ENCODE measurements at regions not wholly inside any gene's neighbourhood (a gene's known extent, or its start where the extent isn't known, plus 50 kb on each side); places are given as distances from the start of the nearest gene placed in this dataset.
A peak's percentile ranks its signal among the peaks of the same experiment; 100 is the strongest.

DNA sequence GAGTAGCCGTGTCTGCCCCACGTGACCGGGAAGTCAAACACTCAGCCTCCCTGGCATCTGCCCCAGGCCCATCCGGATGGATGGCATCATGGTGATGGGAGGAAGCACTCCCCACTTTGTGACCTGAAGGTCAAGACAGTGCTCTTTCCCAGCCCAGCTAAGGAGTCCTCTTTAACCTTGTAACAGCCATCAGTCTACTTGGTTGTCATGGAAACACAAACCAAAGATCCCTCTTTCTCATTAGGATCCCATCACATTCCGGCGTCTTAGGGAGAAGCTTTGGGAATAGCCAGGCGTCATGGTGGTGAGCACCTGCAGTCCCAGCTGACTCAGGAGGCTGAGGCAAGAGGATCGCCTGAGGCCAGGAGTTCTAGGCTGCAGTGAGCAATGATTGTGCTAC lies 90.9 kb upstream of the FOXC1 start:
- no peak overlapping the region for H3K27ac Mint-ChIP-seq (ENCODE audit: unreplicated experiment)
- no peaks in the 10 kb centered on the region for H3K9me3 Mint-ChIP-seq (ENCODE audit: unreplicated experiment)

DNA sequence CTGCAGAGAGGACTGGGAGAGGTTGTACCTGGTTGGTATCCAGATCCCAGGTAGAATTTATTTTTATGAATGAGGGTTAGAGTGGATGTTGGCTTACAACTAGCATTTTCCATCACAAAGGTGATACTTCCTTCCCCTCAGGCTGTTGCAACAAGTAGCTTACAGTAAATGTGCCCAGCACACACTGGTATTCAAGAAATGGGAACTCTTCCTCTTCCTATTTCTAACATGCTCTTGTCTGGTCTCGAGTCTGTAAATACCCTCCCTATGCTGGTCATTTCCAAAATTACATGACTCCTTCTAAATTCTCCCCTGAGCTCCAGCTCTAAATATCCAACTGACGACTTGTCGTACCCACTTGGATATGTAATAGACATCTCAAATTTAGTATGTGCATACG lies 90.1 kb upstream of the FOXC1 start:
- H3K27me3 Mint-ChIP-seq (ENCODE audit: unreplicated experiment), result peaks cover 4% of the 10 kb centered on the region
- no peaks in the 10 kb centered on the region for H3K4me1 Mint-ChIP-seq (ENCODE audit: unreplicated experiment)
- H3K9me3 Mint-ChIP-seq (ENCODE audit: unreplicated experiment), result no peaks in the 10 kb centered on the region
- no peak for DNase-seq (ENCODE audit: extremely low spot score, unreplicated experiment)
- H3K36me3 Mint-ChIP-seq (ENCODE audit: unreplicated experiment), result no peaks in the 10 kb centered on the region
- H3K4me3 Mint-ChIP-seq (ENCODE audit: unreplicated experiment), result no peak overlapping the region
- H3K27ac Mint-ChIP-seq (ENCODE audit: unreplicated experiment), result no peak overlapping the region
- TF ChIP-seq, protein P1, sequence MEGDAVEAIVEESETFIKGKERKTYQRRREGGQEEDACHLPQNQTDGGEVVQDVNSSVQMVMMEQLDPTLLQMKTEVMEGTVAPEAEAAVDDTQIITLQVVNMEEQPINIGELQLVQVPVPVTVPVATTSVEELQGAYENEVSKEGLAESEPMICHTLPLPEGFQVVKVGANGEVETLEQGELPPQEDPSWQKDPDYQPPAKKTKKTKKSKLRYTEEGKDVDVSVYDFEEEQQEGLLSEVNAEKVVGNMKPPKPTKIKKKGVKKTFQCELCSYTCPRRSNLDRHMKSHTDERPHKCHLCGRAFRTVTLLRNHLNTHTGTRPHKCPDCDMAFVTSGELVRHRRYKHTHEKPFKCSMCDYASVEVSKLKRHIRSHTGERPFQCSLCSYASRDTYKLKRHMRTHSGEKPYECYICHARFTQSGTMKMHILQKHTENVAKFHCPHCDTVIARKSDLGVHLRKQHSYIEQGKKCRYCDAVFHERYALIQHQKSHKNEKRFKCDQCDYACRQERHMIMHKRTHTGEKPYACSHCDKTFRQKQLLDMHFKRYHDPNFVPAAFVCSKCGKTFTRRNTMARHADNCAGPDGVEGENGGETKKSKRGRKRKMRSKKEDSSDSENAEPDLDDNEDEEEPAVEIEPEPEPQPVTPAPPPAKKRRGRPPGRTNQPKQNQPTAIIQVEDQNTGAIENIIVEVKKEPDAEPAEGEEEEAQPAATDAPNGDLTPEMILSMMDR (IDR thresholded peaks at IDR 0.05), result no peak

More for the DNA sequence above, 90.9 kb upstream of the FOXC1 start:
- Mint-ChIP-seq H3K4me1 (ENCODE audit: unreplicated experiment) (no peaks in the 10 kb centered on the region), H3K36me3 (ENCODE audit: unreplicated experiment) (no peaks in the 10 kb centered on the region), H3K4me3 (ENCODE audit: unreplicated experiment) (no peak overlapping the region), H3K27me3 (ENCODE audit: unreplicated experiment) (peaks cover 4% of the 10 kb centered on the region)
- DNase-seq (ENCODE audit: extremely low spot score, unreplicated experiment), result no peak
- TF ChIP-seq, protein P1 (IDR thresholded peaks at IDR 0.05), result no peak

DNA sequence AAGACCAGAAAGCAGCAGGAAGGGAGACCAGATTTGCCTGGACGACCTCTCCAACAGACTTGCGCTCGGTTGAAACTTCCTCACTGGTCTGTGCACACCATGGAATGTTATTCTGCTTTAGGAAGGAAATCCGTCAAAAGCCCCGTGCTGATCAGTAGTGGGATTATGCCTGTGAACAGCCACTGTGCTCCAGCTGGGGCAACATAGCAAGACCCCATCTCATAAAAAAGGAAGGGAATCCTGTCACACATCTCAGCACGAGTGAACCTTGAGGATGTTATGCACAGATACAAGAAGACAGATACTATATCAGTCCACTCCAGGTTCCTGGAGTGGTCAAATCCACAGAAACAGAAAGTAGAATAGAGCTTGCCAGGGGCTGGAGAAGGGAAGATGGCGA lies 86.9 kb upstream of the FOXC1 start:
- no peak overlapping the region for H3K27ac Mint-ChIP-seq (ENCODE audit: unreplicated experiment)
- no peak overlapping the region for H3K4me3 Mint-ChIP-seq (ENCODE audit: unreplicated experiment)
- TF ChIP-seq, protein P1 (IDR thresholded peaks at IDR 0.05), result no peak
- DNase-seq (ENCODE audit: extremely low spot score, unreplicated experiment), result no peak
- H3K27me3 Mint-ChIP-seq (ENCODE audit: unreplicated experiment), result peaks cover 4% of the 10 kb centered on the region
- no peaks in the 10 kb centered on the region for H3K36me3 Mint-ChIP-seq (ENCODE audit: unreplicated experiment)
- H3K4me1 Mint-ChIP-seq (ENCODE audit: unreplicated experiment), result peaks cover 18% of the 10 kb centered on the region
- no peaks in the 10 kb centered on the region for H3K9me3 Mint-ChIP-seq (ENCODE audit: unreplicated experiment)

DNA sequence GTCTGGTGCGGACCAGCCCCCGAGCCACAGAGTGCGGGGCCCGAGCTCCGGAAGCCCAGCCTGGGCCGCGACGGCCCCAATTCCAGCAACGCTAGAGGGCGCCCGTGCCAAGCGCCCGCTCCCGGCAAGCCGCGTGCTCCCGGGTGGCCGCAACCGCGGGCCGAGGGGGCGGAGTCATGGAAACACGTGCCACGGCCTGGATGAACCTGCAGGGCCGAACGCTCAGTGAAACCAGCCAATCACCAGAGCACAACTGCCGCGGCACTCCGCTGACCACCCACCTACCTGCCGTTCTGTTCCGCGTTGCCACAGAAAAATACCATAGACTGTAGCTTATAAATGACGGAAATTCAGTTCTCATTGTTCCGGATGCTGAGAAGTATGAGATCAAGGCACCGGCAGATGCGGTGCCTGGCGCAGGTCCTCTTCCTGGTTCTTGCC lies 85.7 kb upstream of the FOXC1 start:
- Mint-ChIP-seq H3K36me3 (ENCODE audit: unreplicated experiment) (no peaks in the 10 kb centered on the region), H3K9me3 (ENCODE audit: unreplicated experiment) (no peaks in the 10 kb centered on the region), H3K4me1 (ENCODE audit: unreplicated experiment) (peaks cover 21% of the 10 kb centered on the region), H3K27ac (ENCODE audit: unreplicated experiment) (no peak overlapping the region), H3K4me3 (ENCODE audit: unreplicated experiment) (no peak overlapping the region), H3K27me3 (ENCODE audit: unreplicated experiment) (peaks cover 4% of the 10 kb centered on the region)
- peak; percentile 82 for DNase-seq (ENCODE audit: extremely low spot score, unreplicated experiment)
- TF ChIP-seq, protein P1 (IDR thresholded peaks at IDR 0.05), result peak; percentile 18

DNA sequence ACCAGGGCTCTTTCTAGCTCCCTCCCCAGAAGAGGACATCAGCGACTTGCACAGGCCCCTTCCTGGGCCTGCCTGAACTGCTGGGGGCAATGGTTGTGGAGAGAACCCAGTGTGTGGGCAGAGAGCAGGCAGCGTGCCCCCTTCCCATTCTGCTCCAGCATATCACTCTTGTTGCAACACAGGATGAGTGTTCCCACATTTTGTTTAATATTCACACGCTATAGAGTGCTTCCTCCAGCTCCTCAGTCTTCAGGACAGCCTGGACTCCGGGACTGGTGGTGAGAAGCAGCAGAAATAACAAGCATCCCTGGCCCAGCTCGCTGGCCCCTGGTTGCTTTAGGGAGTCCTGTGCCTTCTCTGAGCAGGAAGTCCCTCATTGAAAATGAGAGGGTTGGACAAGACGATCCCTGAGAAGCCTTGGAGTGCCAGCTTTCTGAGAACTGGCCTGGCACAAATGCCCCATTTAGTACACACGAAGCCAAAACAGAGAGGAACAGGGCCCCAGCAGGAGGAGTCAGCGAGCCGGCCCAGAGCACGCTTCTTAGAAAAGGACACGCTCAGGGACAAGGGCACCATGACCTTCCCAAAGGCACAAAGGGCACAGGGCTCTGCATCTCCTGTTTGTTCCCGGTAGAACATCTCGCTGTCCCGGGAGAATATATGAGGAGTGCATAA lies 84.2 kb upstream of the FOXC1 start:
- no peaks in the 10 kb centered on the region for H3K36me3 Mint-ChIP-seq (ENCODE audit: unreplicated experiment)
- H3K4me3 Mint-ChIP-seq (ENCODE audit: unreplicated experiment), result no peak overlapping the region
- no peak for DNase-seq (ENCODE audit: extremely low spot score, unreplicated experiment)
- TF ChIP-seq, protein P1 (IDR thresholded peaks at IDR 0.05), result no peak
- H3K9me3 Mint-ChIP-seq (ENCODE audit: unreplicated experiment), result no peaks in the 10 kb centered on the region
- H3K27ac Mint-ChIP-seq (ENCODE audit: unreplicated experiment), result no peak overlapping the region
- peaks cover 4% of the 10 kb centered on the region for H3K27me3 Mint-ChIP-seq (ENCODE audit: unreplicated experiment)
- peaks cover 21% of the 10 kb centered on the region for H3K4me1 Mint-ChIP-seq (ENCODE audit: unreplicated experiment)

All from osteocyte (in vitro differentiated cells).